ENCODE measurements at regions not wholly inside any gene's neighbourhood (a gene's known extent, or its start where the extent isn't known, plus 50 kb on each side); places are given as distances from the start of the nearest gene placed in this dataset.

DNA sequence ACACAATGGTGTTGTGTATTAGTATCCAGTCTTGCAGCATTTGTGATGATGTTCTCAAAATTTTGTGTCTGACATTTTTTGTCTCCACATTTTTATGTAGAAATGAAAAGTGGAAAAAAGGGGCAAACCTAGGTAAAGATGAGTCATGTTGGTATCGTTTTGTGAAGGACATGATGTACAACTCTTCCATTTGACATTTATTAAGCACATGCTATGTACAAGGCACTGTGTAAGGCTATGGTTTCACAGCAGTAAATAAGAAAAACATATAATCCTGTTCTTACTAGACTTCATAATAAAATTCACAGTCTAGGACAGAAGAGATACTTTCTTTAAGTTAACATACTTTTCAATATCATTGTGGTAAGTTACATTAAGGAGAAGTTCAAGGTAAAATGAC is 143.5 kb upstream of the CNTN4 start:
- no peak for DNase-seq

DNA sequence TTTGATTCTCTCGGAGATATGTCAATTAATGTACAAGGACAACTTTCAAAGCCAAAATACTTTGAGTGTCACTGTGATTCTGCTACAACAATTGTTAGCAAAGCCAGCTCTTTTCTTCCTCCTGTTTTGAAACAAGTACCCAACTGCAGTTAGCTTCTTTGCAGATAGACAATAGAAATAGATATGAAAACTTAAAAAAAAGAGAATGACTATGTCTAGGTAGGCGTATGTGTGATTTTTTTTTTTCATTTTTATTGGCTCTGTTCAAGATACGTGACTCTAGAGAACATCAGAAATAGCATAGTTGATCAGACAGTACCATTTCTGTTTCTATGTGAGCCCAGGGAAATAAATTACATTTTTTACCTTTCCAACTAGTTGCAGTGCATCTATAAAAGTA is 142.9 kb upstream of the CNTN4 start:
- DNase-seq = no peak

DNA sequence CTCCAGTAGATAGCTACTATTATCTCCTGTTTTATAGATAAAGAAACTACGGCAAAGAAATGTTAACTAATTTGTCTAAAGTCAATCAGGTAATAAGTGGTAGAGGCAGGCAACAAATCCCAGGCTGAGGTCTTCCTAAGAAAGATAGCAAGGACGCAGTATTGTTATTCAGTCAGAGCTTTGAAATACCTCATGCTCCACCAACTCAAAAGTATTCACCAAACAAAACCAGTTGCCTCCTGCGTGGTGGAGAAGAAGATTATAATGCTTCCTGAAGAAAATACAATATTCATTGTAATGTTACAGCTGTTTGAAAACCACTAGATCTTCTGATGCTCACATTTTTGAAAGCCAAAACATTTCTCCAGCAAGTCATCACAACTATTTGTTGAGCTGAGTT is 138.2 kb upstream of the CNTN4 start:
- no peak for DNase-seq

DNA sequence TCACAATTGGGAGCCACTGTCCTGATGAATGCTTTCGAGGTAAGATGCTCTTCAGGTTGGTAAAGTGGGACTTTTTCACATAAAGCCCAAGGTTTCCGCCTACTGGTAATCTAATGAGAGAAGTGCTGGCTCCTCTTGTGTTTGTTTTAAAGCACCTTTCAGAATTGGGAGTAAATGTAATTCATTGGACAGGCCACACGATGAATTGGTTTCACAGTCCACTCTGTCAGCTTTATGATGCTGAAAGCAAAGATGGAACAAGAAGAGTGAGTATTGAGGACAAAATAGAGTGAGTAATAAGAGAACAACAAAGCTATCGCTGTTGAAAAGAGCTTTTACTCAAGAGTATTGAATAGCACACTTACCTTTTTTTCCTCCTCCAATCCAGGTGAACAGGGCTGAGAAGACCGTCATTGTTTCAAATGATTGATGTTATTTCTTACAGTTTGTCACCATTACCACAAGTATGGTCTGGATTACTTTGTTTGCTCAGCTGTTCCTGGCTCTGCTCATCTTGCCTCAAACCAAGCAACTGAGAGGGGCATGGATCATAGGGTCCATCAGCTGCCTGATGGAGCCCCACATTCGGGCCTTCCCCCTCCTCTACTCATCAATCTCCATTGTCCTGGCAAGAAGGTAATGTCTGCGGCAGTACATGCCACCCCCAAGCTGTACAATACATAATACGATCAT is 136.1 kb upstream of the CNTN4 start:
- DNase-seq = peak; percentile 62

DNA sequence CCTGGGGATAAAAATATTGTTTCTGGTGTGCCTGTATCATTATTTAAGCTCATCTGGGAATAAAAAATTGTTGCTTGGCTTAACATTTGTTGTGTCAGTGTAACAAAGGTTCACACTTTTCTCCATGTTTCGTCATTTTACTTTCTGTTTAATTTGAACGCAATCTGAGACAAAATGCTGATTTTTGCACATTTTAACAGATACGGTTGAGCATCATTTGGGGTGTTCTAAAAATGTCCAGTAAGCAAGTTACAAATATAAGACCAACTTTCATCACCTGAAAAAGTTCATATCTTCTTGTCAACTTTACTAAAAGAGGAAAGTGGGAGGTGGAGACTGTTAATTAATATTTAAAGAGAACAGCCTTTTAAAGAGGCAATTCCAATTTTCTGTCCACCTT is 134.8 kb upstream of the CNTN4 start:
- no peak for DNase-seq

DNA sequence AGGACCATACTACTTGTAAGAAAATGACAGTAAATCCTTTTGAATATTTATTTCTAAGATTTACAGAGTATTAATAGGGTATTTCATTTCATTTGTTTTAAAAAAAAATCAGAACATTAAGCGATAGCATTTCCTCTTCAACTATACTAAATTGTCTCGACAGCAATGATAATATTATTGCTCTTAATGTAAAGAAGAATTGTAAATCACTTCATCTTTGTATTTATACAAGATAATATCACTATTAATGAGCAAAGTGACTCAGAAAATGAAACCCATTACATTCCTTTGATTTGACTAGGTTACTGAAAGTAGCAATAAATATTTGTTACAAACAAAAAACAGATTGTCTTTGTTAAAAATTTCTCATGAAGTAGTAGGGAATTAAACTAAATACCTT is 131.1 kb upstream of the CNTN4 start:
- no peak for DNase-seq

DNA sequence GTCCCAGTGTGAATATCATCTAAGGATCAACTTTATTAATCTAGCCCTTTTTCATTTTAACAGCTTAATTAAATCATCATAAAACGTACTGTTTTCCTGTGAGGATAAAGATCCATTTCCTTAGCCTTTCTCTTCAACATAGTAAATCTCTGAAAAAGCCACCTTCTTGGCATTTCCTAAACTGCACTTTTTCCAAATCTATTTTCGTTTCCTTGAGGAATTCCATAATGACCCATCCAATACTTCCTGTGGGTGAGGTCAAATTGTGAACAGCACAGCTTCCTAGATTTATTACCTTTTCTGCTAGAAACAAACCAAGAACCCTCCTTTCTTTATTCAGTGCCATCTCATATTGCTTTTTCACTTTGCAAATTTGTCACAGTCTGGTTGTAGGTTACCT is 129.4 kb upstream of the CNTN4 start:
- no peak for DNase-seq

DNA sequence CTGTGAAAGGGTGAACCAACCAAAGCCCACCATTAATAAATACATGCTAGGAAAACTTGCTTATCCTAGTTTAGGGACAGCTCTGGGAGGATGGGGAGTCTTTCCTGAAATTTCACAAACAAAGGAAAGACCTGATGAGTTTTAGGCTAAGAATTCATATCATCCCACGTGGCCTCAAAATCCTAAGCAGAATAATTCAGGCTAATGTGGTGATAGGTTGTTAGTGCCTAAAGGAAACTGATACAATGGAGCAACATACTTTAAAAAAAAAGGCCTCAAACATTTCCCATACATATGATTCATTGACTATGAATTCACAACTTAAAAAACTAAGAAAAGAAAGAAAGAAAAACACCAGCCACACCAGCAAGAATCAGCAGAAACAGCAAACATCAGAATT is 126.9 kb upstream of the CNTN4 start:
- DNase-seq = no peak

DNA sequence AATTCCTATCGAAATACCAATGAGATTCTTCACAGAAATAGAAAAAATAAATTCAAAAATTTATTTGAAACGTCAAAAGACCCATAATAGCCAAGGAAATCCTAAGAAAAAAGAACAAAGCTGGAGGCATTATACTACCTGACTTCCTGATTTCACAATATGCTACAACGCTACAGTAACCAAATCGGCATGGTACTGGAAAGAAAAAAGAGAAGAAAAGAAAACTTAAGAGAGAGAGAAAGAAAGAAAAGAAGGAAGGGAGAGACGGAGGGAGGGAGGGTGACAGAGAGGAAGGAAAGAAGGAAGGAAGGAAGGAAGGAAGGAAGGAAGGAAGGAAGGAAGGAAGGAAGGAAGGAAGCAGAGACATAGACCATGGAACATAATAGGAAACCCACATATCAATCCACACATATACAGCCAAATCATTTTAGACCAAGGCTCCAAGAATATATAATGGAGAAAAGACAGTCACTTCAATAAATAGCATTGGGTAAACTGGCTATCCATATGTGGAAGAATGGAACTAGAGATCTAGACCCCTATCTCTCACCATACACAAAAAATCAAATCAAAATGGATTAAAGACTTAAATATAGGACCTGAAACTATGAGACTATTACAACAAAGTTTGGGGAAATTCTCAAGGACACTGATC is 118.6 kb upstream of the CNTN4 start:
- DNase-seq = no peak

DNA sequence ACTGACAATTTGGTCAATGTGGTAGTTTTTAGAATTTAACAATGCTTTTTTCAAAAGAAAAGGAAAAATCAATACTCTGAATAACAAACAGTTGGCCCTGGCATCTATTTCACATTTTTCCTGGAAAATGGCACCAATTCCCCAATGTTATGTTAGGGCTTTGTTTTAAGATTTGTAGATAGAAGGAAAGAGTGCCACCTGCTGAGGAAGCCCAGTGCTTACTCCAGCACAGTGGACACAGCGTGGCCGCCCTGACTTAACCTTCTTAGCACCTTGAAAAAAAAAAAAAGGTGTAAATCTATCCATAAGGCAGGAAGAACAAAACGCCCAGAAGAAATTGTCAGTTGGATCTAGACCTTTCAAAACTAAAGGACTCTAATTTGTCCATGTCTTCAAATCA is 110.7 kb upstream of the CNTN4 start:
- no peak for DNase-seq

DNA sequence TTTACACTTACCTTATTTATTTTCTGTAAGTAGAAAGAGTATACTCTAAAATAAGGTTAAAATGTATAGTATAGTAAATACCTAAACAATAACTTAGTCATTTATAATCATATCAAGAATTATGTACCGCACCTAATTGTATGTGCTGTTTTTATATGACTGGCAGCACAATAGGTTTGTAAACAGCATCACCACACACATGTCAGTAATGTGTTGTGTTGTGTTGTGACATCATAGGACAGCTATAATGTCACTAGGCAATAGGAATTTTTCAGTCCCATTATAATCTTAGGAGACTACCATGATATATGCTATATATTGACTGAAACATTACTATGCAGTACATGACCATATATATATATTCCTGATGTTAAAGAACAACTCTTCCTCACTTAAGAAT is 99.9 kb upstream of the CNTN4 start:
- no peak for DNase-seq

DNA sequence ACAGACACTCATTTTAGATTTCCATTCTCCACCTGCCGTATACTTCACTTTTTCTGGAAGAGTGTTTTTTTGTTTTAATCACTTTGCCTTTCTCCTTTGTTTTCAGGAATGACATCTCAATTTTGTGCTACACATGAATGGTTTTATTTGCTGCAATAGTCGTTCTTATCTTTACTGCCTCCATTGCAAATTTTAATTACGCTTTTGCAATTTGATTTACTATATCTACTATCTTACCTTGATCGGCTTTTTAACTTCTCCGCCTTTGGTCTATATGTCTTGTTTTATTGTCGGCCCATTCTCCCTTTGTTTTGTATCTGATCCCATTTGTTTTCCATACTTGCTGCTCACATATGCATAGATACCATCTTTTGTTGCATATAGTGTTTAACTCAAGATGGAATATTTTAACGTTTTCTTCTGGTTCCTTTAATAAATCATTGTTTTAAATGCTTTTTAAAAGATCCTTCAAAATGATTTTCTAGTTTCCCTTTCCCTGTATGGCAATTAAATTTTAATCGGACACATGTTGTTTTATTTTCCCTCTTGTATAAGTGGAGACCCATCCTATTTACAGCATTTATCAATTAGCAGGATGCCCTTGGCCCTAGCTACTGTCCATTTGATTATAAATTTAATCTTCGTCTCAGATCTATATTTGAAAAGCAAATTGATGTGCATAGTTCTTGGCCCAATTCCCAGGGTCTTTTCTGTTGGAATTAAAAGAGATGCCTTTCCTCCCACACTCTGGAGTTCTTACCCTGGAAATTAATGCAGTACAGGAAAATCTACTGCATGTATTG is 97.2 kb upstream of the CNTN4 start:
- DNase-seq = no peak

DNA sequence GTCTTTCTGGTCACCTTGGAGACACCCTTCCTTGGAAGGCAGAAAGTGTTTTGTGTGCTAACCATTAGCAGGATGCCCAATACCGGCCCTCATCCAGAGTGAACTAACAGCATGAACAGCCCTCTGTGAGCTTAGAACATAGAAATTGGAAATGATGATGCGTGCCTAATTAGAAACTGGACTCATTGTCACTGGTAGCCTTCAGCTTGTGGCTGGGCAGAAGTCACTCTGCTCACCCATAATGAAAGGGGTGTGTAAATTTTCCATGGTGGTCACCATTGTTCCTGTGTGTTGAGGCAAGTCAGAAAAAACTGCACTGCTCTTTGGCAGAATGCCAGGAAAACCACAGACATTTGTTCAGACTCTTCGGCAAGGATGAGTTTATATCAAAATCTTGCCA is 74.7 kb upstream of the CNTN4 start:
- no peak for DNase-seq

DNA sequence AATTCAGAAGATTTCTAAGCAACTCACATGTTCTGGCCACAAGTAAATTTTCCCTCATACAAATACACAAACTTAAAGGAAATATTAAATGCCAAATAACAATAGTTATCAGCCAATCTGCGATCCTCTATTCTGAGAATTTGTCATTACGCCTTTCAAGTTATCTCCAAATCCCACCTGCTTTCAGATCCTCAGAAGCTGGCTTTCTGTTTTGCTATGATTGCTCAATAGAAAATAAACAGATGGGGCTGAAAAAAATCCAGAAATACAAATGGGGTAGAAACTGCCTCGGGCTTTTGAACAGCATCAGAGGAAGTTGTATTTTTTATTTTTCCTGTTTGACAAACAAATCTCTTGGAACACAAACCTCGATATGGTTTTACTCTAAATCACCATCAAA is 74.0 kb upstream of the CNTN4 start:
- DNase-seq = no peak

DNA sequence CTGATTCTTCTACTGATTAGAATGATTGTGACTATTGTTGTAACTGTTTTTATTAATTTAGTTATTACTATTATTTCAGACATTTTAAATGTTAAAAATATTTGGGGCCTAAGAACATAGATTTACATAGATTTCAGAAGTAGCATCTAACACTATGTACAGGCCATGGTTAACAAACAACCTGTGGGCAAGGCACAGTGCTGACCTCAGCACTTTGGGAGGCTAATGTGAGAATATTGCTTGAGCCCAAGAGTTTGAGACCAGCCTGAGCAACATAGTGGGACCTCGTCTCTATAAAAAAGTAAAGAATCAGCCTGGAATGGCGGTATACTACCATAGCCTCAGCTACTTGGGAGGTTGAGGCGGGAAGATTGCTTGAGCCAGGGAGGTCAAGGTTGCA is 69.1 kb upstream of the CNTN4 start:
- no peak for DNase-seq

DNA sequence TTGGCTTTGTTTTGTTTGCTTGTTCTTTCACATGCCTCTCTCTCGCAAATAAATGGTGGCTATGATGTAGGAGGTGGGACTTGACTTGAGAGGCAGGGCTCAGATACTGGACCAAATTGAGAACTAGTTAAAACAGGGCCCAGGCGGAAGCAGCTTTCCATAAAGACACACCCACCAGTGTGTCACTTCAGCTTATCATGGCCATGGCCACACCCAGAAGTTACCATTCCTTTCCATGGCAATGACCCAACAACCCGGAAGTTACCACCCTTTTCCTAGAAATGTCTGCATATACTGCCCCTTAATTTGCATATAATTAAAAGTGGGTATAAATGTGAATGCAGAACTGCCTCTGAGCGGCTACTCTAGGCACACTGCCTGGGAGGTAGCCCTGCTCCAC is 62.6 kb upstream of the CNTN4 start:
- DNase-seq = no peak

DNA sequence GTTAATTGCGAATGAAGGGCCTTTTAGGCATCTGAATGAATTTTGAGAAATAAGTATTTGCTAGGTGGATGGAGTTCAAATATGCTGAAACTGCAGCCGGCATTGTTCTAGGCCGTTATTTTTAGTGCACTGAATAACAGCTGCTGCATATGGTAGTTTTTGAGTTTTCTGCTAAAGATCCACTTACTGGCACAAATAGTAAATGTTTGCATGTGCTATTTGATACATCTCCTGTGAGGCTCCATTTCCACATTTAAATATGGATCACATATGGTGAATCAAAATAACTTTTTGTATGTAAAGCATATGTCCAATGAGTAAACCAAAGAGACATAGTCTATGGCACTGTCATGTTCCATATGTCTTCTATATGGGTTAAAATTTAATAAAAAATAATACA is 56.7 kb upstream of the CNTN4 start:
- DNase-seq = no peak
